WTC11 (cell line): ENCODE measurements at regions not wholly inside any gene's neighbourhood (a gene's known extent, or its start where the extent isn't known, plus 50 kb on each side); places are given as distances from the start of the nearest gene placed in this dataset.
"Not testable (repeated sequence)": the region's sequence is repeated elsewhere in the genome, so short reads cannot be mapped to it uniquely, and the experiment has no call there.

Experiments used
- ATAC-seq: fragments of 200-7000 bp; cut with Tn5 transposase; 2 replicates; pipeline ENCODE4 v1.10.0; 2021; ENCODE audit warnings: mild to moderate bottlenecking, moderate library complexity
- CTCF ChIA-PET: fragments of 300-600 bp; sonication (Branson Sonifier 250); formaldehyde crosslinking; loops from one replicate; lab custom pipeline; 2021; ENCODE audit warnings: antibody characterized with exemption; lab: Charles Lee
- POLR2A ChIA-PET: fragments of 350-600 bp; sonication (Branson Sonifier 250); formaldehyde crosslinking; loops from one replicate; lab custom pipeline; 2021; ENCODE audit warnings: antibody characterized with exemption; lab: Charles Lee
- DNase-seq: peaks from one replicate; pipeline ENCODE4 v3.0.0; 2021; ENCODE audit warnings: low spot score
- H3K27ac Mint-ChIP-seq: 2 replicates; pipeline ENCODE4 v1.8.0; 2021; ENCODE audit warnings: mixed read lengths
- H3K27me3 Mint-ChIP-seq: 2 replicates; pipeline ENCODE4 v1.8.0; 2021; ENCODE audit warnings: low read depth, mild to moderate bottlenecking, moderate library complexity, mixed read lengths
- H3K36me3 Mint-ChIP-seq: 2 replicates; pipeline ENCODE4 v1.8.0; 2021; ENCODE audit warnings: mixed read lengths
- H3K4me1 Mint-ChIP-seq: 2 replicates; pipeline ENCODE4 v1.8.0; 2022; ENCODE audit warnings: mixed read lengths
- H3K4me3 Mint-ChIP-seq: 2 replicates; pipeline ENCODE4 v1.8.0; 2021; ENCODE audit warnings: mild to moderate bottlenecking, moderate library complexity, mixed read lengths
- H3K9me3 Mint-ChIP-seq: 2 replicates; pipeline ENCODE4 v1.8.0; 2021; ENCODE audit warnings: mixed read lengths
- ATF1 ChIP-seq: sonication (generic); formaldehyde crosslinking; IDR thresholded peaks from 2 replicates; pipeline ENCODE4 v1.8.1; 2023; ENCODE audit warnings: mild to moderate bottlenecking, moderate library complexity, missing genetic modification reagents
- E2F5 ChIP-seq: sonication (generic); formaldehyde crosslinking; IDR thresholded peaks from 2 replicates; pipeline ENCODE4 v1.8.1; 2022; ENCODE audit warnings: mild to moderate bottlenecking, moderate library complexity, missing genetic modification reagents
- ESRRA ChIP-seq: sonication (generic); formaldehyde crosslinking; IDR thresholded peaks from 2 replicates; pipeline ENCODE4 v1.8.1; 2022; ENCODE audit warnings: mild to moderate bottlenecking, missing genetic modification reagents, borderline replicate concordance
- FOXJ3 ChIP-seq: sonication (generic); formaldehyde crosslinking; IDR thresholded peaks from 2 replicates; pipeline ENCODE4 v1.9.0; 2021; ENCODE audit warnings: missing genetic modification reagents, mild to moderate bottlenecking, borderline replicate concordance
- FOXK1 ChIP-seq: sonication (generic); formaldehyde crosslinking; IDR thresholded peaks from 2 replicates; pipeline ENCODE4 v1.8.0; 2022; ENCODE audit warnings: mild to moderate bottlenecking, moderate library complexity, missing genetic modification reagents
- GABPB1 ChIP-seq: sonication (generic); formaldehyde crosslinking; IDR thresholded peaks from 2 replicates; pipeline ENCODE4 v1.8.1; 2023; ENCODE audit warnings: mild to moderate bottlenecking, missing genetic modification reagents
- IRF2 ChIP-seq: sonication (generic); formaldehyde crosslinking; IDR thresholded peaks from 2 replicates; pipeline ENCODE4 v1.8.0; 2022; ENCODE audit warnings: low read depth, missing genetic modification reagents, borderline replicate concordance
- JAZF1 ChIP-seq: fragments of 250-450 bp; sonication (Bioruptor Pico); IDR thresholded peaks from 2 replicates; pipeline ENCODE4 v1.9.0; 2021; ENCODE audit warnings: moderate library complexity, mild to moderate bottlenecking, inconsistent platforms
- JUN ChIP-seq: sonication (generic); formaldehyde crosslinking; IDR thresholded peaks from 2 replicates; pipeline ENCODE4 v1.8.0; 2023; ENCODE audit warnings: mild to moderate bottlenecking, missing genetic modification reagents
- MLX ChIP-seq: sonication (generic); formaldehyde crosslinking; IDR thresholded peaks from 2 replicates; pipeline ENCODE4 v1.8.1; 2023; ENCODE audit warnings: mild to moderate bottlenecking, missing genetic modification reagents, moderate library complexity
- NR1H2 ChIP-seq: sonication (generic); formaldehyde crosslinking; IDR thresholded peaks from 2 replicates; pipeline ENCODE4 v1.9.0; 2021; ENCODE audit warnings: mild to moderate bottlenecking, moderate library complexity, missing genetic modification reagents
- OVOL2 ChIP-seq: fragments of 250-450 bp; sonication (Bioruptor Pico); IDR thresholded peaks from 2 replicates; pipeline ENCODE4 v1.9.0; 2021; ENCODE audit warnings: mild to moderate bottlenecking, borderline replicate concordance
- SOX15 ChIP-seq: fragments of 250-450 bp; sonication (Bioruptor Pico); IDR thresholded peaks from 2 replicates; pipeline ENCODE4 v1.9.0; 2021; ENCODE audit warnings: mild to moderate bottlenecking
- SP1 ChIP-seq: sonication (generic); formaldehyde crosslinking; conservative IDR thresholded peaks from 2 replicates; pipeline ENCODE4 v1.8.1; 2022; ENCODE audit warnings: missing genetic modification reagents
- TEAD4 ChIP-seq: sonication (generic); formaldehyde crosslinking; IDR thresholded peaks from 2 replicates; pipeline ENCODE4 v1.8.0; 2022; ENCODE audit warnings: mild to moderate bottlenecking, missing genetic modification reagents
- ZNF121 ChIP-seq: sonication (generic); formaldehyde crosslinking; IDR thresholded peaks from 2 replicates; pipeline ENCODE4 v1.8.0; 2023; ENCODE audit warnings: missing genetic modification reagents
- ZNF219 ChIP-seq: sonication (generic); formaldehyde crosslinking; IDR thresholded peaks from 2 replicates; pipeline ENCODE4 v1.8.0; 2023; ENCODE audit warnings: missing genetic modification reagents, mild to moderate bottlenecking, borderline replicate concordance
- ZNF396 ChIP-seq: fragments of 250-450 bp; sonication (Bioruptor Pico); IDR thresholded peaks from 2 replicates; pipeline ENCODE4 v1.8.0; 2021; ENCODE audit warnings: mild to moderate bottlenecking, moderate library complexity, borderline replicate concordance
- ZNF532 ChIP-seq: fragments of 250-450 bp; sonication (Bioruptor Pico); IDR thresholded peaks from 2 replicates; pipeline ENCODE4 v1.9.0; 2021; ENCODE audit warnings: mild to moderate bottlenecking, borderline replicate concordance
- ZNF671 ChIP-seq: fragments of 250-450 bp; sonication (Bioruptor Pico); IDR thresholded peaks from 2 replicates; pipeline ENCODE4 v1.8.0; 2021; ENCODE audit warnings: mild to moderate bottlenecking
- TF ChIP-seq, protein P1 (sequence below): sonication (generic); formaldehyde crosslinking; IDR thresholded peaks from 2 replicates; pipeline ENCODE4 v1.8.1; 2023; ENCODE audit warnings: mild to moderate bottlenecking, missing genetic modification reagents, moderate library complexity
- TF ChIP-seq, protein P2 (sequence below): sonication (generic); formaldehyde crosslinking; IDR thresholded peaks from 2 replicates; pipeline ENCODE4 v1.8.1; 2023; ENCODE audit warnings: mild to moderate bottlenecking, moderate library complexity, missing genetic modification reagents
- TF ChIP-seq, protein P3 (sequence below): sonication (generic); formaldehyde crosslinking; IDR thresholded peaks from 2 replicates; pipeline ENCODE4 v1.8.1; 2022; ENCODE audit warnings: missing genetic modification reagents, borderline replicate concordance
- TF ChIP-seq, protein P4 (sequence below): sonication (generic); formaldehyde crosslinking; conservative IDR thresholded peaks from 2 replicates; pipeline ENCODE4 v1.8.1; 2022; ENCODE audit warnings: mild to moderate bottlenecking, missing genetic modification reagents

- no peak for ATAC-seq
- ChIA-PET POLR2A (no interaction called here), CTCF (interaction anchor here (0.9 kb wide), 1 partner anchor 102 kb away, joined by 3 read pairs; no protein-coding TSS in a partner anchor)
- Mint-ChIP-seq H3K4me1 (no peaks in the 10 kb centered on the region), H3K4me3 (no peak overlapping the region), H3K36me3 (no peaks in the 10 kb centered on the region), H3K27ac (no peak overlapping the region), H3K9me3 (peaks cover 4% of the 10 kb centered on the region; the same call in 1 of the 2 replicates), H3K27me3 (no peaks in the 10 kb centered on the region; the same call in 1 of the 2 replicates)
- TF ChIP-seq, protein P1, sequence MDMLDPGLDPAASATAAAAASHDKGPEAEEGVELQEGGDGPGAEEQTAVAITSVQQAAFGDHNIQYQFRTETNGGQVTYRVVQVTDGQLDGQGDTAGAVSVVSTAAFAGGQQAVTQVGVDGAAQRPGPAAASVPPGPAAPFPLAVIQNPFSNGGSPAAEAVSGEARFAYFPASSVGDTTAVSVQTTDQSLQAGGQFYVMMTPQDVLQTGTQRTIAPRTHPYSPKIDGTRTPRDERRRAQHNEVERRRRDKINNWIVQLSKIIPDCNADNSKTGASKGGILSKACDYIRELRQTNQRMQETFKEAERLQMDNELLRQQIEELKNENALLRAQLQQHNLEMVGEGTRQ, result no peak
- TF ChIP-seq JAZF1 (CRISPR knock-in tag), result no peak
- no peak for TF ChIP-seq FOXJ3
- no peak for TF ChIP-seq ZNF121
- TF ChIP-seq E2F5 (CRISPR knock-in tag), result no peak
- TF ChIP-seq ATF1 (CRISPR knock-in tag), result no peak
- no peak for TF ChIP-seq GABPB1
- no peak for TF ChIP-seq JUN (CRISPR knock-in tag)
- TF ChIP-seq, protein P2, sequence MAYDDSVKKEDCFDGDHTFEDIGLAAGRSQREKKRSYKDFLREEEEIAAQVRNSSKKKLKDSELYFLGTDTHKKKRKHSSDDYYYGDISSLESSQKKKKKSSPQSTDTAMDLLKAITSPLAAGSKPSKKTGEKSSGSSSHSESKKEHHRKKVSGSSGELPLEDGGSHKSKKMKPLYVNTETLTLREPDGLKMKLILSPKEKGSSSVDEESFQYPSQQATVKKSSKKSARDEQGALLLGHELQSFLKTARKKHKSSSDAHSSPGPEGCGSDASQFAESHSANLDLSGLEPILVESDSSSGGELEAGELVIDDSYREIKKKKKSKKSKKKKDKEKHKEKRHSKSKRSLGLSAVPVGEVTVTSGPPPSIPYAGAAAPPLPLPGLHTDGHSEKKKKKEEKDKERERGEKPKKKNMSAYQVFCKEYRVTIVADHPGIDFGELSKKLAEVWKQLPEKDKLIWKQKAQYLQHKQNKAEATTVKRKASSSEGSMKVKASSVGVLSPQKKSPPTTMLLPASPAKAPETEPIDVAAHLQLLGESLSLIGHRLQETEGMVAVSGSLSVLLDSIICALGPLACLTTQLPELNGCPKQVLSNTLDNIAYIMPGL (CRISPR knock-in tag), result no peak
- TF ChIP-seq OVOL2 (CRISPR knock-in tag), result no peak
- no peak for DNase-seq
These were observed 75.6 kb upstream of the GRIN3A start for GRCh38 chr9:101814064-101814463.

DNA sequence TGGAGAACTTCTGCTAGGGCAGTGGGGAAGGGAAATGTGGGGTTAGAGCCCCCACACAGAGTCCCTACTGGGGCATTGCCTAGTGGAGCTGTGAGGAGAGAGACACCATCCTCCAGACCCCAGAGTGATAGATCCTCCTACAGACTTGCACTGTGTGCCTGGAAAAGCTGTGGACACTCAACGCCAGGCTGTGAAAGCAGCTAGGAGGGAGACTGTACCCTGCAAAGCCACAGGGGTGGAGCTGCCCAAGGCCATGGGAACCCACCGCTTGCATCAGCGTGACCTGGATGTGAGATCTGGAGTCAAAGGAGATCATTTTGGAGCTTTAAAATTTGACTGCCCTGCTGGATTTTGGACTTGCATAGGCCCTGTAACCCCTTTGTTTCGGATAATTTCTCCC is 69.4 kb upstream of the GRIN3A start:
- CTCF ChIA-PET, DNase-seq, POLR2A ChIA-PET, H3K27me3 Mint-ChIP-seq, H3K27ac Mint-ChIP-seq, ATAC-seq, H3K36me3 Mint-ChIP-seq, H3K9me3 Mint-ChIP-seq, H3K4me1 Mint-ChIP-seq, H3K4me3 Mint-ChIP-seq: not testable (repeated sequence)

DNA sequence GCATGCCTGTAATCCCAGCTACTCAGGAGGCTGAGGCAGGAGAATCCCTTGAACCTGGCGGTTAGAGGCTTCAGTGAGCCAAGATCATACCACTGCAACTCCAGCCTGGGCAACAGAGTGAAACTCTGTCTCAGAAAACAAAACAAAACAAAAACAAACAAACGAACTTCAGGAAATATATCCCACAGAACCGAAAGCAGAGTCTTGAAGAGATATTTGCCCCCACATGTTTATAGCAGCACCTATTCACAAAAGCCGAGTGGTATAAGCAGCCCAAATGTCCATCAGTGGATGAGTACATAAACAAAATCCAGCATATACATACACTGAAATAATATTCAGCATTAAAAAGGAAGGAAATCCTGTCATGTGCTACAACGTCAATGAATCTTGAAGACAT is 57.6 kb upstream of the GRIN3A start:
- ChIA-PET POLR2A (no interaction called here), CTCF (no interaction called here)
- TF ChIP-seq NR1H2 (CRISPR knock-in tag) (no peak), TEAD4 (no peak), ZNF671 (no peak), MLX (CRISPR knock-in tag) (no peak), ZNF532 (CRISPR knock-in tag) (no peak), SOX15 (CRISPR knock-in tag) (no peak), ZNF219 (CRISPR knock-in tag) (no peak), ESRRA (CRISPR knock-in tag) (no peak), FOXJ3 (no peak), ZNF396 (CRISPR knock-in tag) (no peak), IRF2 (CRISPR knock-in tag) (no peak), FOXK1 (CRISPR knock-in tag) (no peak), SP1 (no peak)
- TF ChIP-seq, protein P3, sequence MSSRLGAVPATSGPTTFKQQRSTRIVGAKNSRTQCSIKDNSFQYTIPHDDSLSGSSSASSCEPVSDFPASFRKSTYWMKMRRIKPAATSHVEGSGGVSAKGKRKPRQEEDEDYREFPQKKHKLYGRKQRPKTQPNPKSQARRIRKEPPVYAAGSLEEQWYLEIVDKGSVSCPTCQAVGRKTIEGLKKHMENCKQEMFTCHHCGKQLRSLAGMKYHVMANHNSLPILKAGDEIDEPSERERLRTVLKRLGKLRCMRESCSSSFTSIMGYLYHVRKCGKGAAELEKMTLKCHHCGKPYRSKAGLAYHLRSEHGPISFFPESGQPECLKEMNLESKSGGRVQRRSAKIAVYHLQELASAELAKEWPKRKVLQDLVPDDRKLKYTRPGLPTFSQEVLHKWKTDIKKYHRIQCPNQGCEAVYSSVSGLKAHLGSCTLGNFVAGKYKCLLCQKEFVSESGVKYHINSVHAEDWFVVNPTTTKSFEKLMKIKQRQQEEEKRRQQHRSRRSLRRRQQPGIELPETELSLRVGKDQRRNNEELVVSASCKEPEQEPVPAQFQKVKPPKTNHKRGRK (CRISPR knock-in tag), result no peak
- TF ChIP-seq, protein P4, sequence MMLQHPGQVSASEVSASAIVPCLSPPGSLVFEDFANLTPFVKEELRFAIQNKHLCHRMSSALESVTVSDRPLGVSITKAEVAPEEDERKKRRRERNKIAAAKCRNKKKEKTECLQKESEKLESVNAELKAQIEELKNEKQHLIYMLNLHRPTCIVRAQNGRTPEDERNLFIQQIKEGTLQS (CRISPR knock-in tag), result no peak

More for the DNA sequence above, 57.6 kb upstream of the GRIN3A start:
- no peaks in the 10 kb centered on the region for H3K9me3 Mint-ChIP-seq
- no peak overlapping the region for H3K4me3 Mint-ChIP-seq
- ATAC-seq (no peak), DNase-seq (no peak)
- no peaks in the 10 kb centered on the region for H3K27me3 Mint-ChIP-seq
- H3K4me1 Mint-ChIP-seq, result no peaks in the 10 kb centered on the region
- no peak overlapping the region for H3K27ac Mint-ChIP-seq
- H3K36me3 Mint-ChIP-seq, result no peaks in the 10 kb centered on the region
